ENCODE measurements at regions not wholly inside any gene's neighbourhood (a gene's known extent, or its start where the extent isn't known, plus 50 kb on each side); places are given as distances from the start of the nearest gene placed in this dataset.

- TF ChIP-seq ZFX (IDR thresholded peaks at IDR 0.05), result no peak
- TF ChIP-seq CTCF (conservative IDR thresholded peaks at IDR 0.05), result no peak
- no peak overlapping the region for H3K27ac ChIP-seq
These were observed 76.0 kb upstream of the SOD1 start for GRCh38 chr21:31583498-31583897.

GRCh38 chr21:31580866-31581276 is 78.6 kb upstream of the SOD1 start:
- TF ChIP-seq ZFX (IDR thresholded peaks at IDR 0.05) (no peak), CTCF (conservative IDR thresholded peaks at IDR 0.05) (peak; percentile 82)
- no peak overlapping the region for H3K27ac ChIP-seq

- no peak for TF ChIP-seq ZFX (IDR thresholded peaks at IDR 0.05)
- no peak for TF ChIP-seq CTCF (conservative IDR thresholded peaks at IDR 0.05)
- no peak overlapping the region for H3K27ac ChIP-seq
These were observed 82.2 kb upstream of the SOD1 start for GRCh38 chr21:31577271-31577670.

- TF ChIP-seq CTCF (conservative IDR thresholded peaks at IDR 0.05) (no peak), ZFX (IDR thresholded peaks at IDR 0.05) (no peak)
- H3K27ac ChIP-seq, result no peak overlapping the region
These were observed 83.1 kb upstream of the SOD1 start for GRCh38 chr21:31576428-31576827.

GRCh38 chr21:31573217-31573616 is 86.3 kb upstream of the SOD1 start:
- TF ChIP-seq CTCF (conservative IDR thresholded peaks at IDR 0.05) (no peak), ZFX (IDR thresholded peaks at IDR 0.05) (no peak)
- H3K27ac ChIP-seq, result no peak overlapping the region

- TF ChIP-seq ZFX (IDR thresholded peaks at IDR 0.05) (no peak), CTCF (conservative IDR thresholded peaks at IDR 0.05) (no peak)
- no peak overlapping the region for H3K27ac ChIP-seq
These were observed 87.6 kb upstream of the SOD1 start for GRCh38 chr21:31571879-31572278.

- no peak overlapping the region for H3K27ac ChIP-seq
- TF ChIP-seq CTCF (conservative IDR thresholded peaks at IDR 0.05) (no peak), ZFX (IDR thresholded peaks at IDR 0.05) (no peak)
These were observed 88.5 kb upstream of the SOD1 start for GRCh38 chr21:31570824-31571566.

Measured in C4-2B (cell line).